IMR-90 (cell line): ENCODE measurements at regions not wholly inside any gene's neighbourhood (a gene's known extent, or its start where the extent isn't known, plus 50 kb on each side); places are given as distances from the start of the nearest gene placed in this dataset.

Experiments
- ATAC-seq: fragments of 200-7000 bp; cut with Tn5 transposase; 2 replicates; pipeline ENCODE4 v1.9.1; 2020; ENCODE audit warnings: low read depth, mild to moderate bottlenecking, moderate library complexity
- BruUV-seq: library from RNA; stranded (reverse); fragments of 400-500 nt; replicated peaks from 2 replicates; lab custom pipeline; 2021; lab: Mats Ljungman, UMichigan
- CTCF ChIA-PET: fragments of 300-600 bp; formaldehyde crosslinking; extraction: SDS; loops from one replicate; lab custom pipeline; 2021; ENCODE audit warnings: antibody characterized with exemption; lab: Yijun Ruan, JAX
- POLR2A ChIA-PET: fragments of 300-600 bp; sonication (Branson Sonifier 250); formaldehyde crosslinking; loops from one replicate; lab custom pipeline; 2022; ENCODE audit warnings: antibody characterized with exemption; ENCODE audit not compliant: unreplicated experiment; lab: Charles Lee
- DNase-seq: peaks from one replicate; pipeline ENCODE4 v3.0.0; 2013
- H2AFZ ChIP-seq: replicated peaks from 2 replicates; pipeline ENCODE3; 2013; ENCODE audit warnings: low read length, mild to moderate bottlenecking; ENCODE audit not compliant: poor library complexity
- H2AK5ac ChIP-seq: 2 replicates; pipeline ENCODE4 v1.6.1; 2013; ENCODE audit warnings: low read depth, low read length, inconsistent platforms
- H2AK9ac ChIP-seq: replicated peaks from 2 replicates; pipeline ENCODE3; 2013; ENCODE audit warnings: mild to moderate bottlenecking, low read depth, low read length, moderate library complexity; ENCODE audit not compliant: poor library complexity
- H2BK120ac ChIP-seq: 2 replicates; pipeline ENCODE4 v1.6.1; 2013; ENCODE audit warnings: low read depth, low read length, inconsistent platforms
- H2BK15ac ChIP-seq: 3 replicates; pipeline ENCODE4 v1.6.1; 2013; ENCODE audit warnings: low read depth, low read length, inconsistent platforms
- H2BK20ac ChIP-seq: 2 replicates; pipeline ENCODE4 v1.6.1; 2013; ENCODE audit warnings: low read depth, mild to moderate bottlenecking, inconsistent platforms, low read length, moderate library complexity
- H2BK5ac ChIP-seq: 2 replicates; pipeline ENCODE4 v1.6.1; 2013; ENCODE audit warnings: mild to moderate bottlenecking, low read depth, low read length, inconsistent platforms; ENCODE audit not compliant: poor library complexity, severe bottlenecking
- H3K14ac ChIP-seq: replicated peaks from 2 replicates; pipeline ENCODE4 v1.6.1; 2013; ENCODE audit warnings: low read depth, low read length, inconsistent platforms
- H3K18ac ChIP-seq: 2 replicates; pipeline ENCODE4 v1.6.1; 2013; ENCODE audit warnings: low read depth, low read length, control low read depth
- H3K23ac ChIP-seq: 2 replicates; pipeline ENCODE4 v1.6.1; 2013; ENCODE audit warnings: low read depth, low read length, inconsistent platforms
- H3K27ac ChIP-seq: 2 replicates; pipeline ENCODE4 v1.5.1; 2013; ENCODE audit warnings: mild to moderate bottlenecking, control low read depth, low read length; ENCODE audit not compliant: insufficient read depth
- H3K27me3 ChIP-seq: 2 replicates; pipeline ENCODE4 v1.6.1; 2013; ENCODE audit warnings: low read length; ENCODE audit not compliant: control insufficient read depth, insufficient read depth
- H3K36me3 ChIP-seq: 2 replicates; pipeline ENCODE4 v1.6.1; 2013; ENCODE audit warnings: low read length, mixed read lengths; ENCODE audit not compliant: control insufficient read depth, insufficient read depth
- H3K4ac ChIP-seq: 2 replicates; pipeline ENCODE4 v1.6.1; 2013; ENCODE audit warnings: low read depth, low read length, inconsistent platforms
- H3K4me1 ChIP-seq: 2 replicates; pipeline ENCODE4 v1.6.1; 2013; ENCODE audit warnings: low read length, mixed read lengths; ENCODE audit not compliant: control insufficient read depth, insufficient read depth
- H3K4me2 ChIP-seq: 2 replicates; pipeline ENCODE4 v1.6.1; 2013; ENCODE audit warnings: low read depth, mild to moderate bottlenecking, control low read depth, low read length, moderate library complexity
- H3K4me3 ChIP-seq: 2 replicates; pipeline ENCODE4 v1.5.1; 2013; ENCODE audit warnings: low read depth, mild to moderate bottlenecking, control low read depth, low read length, moderate library complexity; ENCODE audit not compliant: insufficient read depth
- H3K56ac ChIP-seq: 2 replicates; pipeline ENCODE4 v1.6.1; 2013; ENCODE audit warnings: low read length, inconsistent platforms; ENCODE audit not compliant: insufficient read depth; ENCODE audit errors: extremely low read depth
- H3K79me1 ChIP-seq, 2 experiments: 2 replicates each; pipeline ENCODE4 v1.6.1; 2013; ENCODE audit warnings: low read length in 2 of 2, inconsistent platforms in 1 of 2, low read depth in 1 of 2
- H3K9ac ChIP-seq: 2 replicates; pipeline ENCODE4 v1.6.1; 2013; ENCODE audit warnings: low read depth, low read length, control low read depth
- H3K9me1 ChIP-seq: 2 replicates; pipeline ENCODE4 v1.6.1; 2013; ENCODE audit warnings: low read length, inconsistent platforms; ENCODE audit not compliant: insufficient read depth
- H3K9me3 ChIP-seq: 2 replicates; pipeline ENCODE4 v1.6.1; 2013; ENCODE audit warnings: low read length; ENCODE audit not compliant: control insufficient read depth, insufficient read depth
- H4K20me1 ChIP-seq: 2 replicates; pipeline ENCODE4 v1.6.1; 2013; ENCODE audit warnings: low read length, inconsistent platforms; ENCODE audit not compliant: insufficient read depth
- H4K5ac ChIP-seq: 2 replicates; pipeline ENCODE4 v1.6.1; 2013; ENCODE audit warnings: mild to moderate bottlenecking, low read depth, low read length, control low read depth
- H4K8ac ChIP-seq, 2 experiments: 2 replicates each; pipeline ENCODE4 v1.6.1; 2013; ENCODE audit warnings: low read depth in 2 of 2, low read length in 2 of 2, control low read depth in 1 of 2, inconsistent platforms in 1 of 2
- H4K91ac ChIP-seq: 2 replicates; pipeline ENCODE4 v1.6.1; 2013; ENCODE audit warnings: low read depth, low read length, inconsistent platforms; ENCODE audit not compliant: insufficient read depth
- FOS ChIP-seq: fragments of 150-350 bp; IDR thresholded peaks from 2 replicates; pipeline ENCODE4 v1.6.1; 2016; ENCODE audit warnings: low read depth, low read length
- MAZ ChIP-seq: IDR thresholded peaks from 2 replicates; pipeline ENCODE4 v1.6.1; 2012; ENCODE audit warnings: low read depth, mild to moderate bottlenecking, low read length, improper control_type of control experiment, moderate library complexity, borderline replicate concordance
- RAD21 ChIP-seq: IDR thresholded peaks from 2 replicates; pipeline ENCODE4 v1.6.1; 2012; ENCODE audit warnings: low read length, improper control_type of control experiment
- WGBS, 2 experiments: methylation state at CpG; one replicate each; pipeline versions ENCODE4 v1.1.5 to v1.1.7; 2013; ENCODE audit warnings: missing lambda C conversion rate in 2 of 2; ENCODE audit not compliant: insufficient read length in 1 of 2; ENCODE audit errors: extremely low coverage in 2 of 2; 5-methylcytosine and 5-hydroxymethylcytosine counted together
- dilution Hi-C: fragments of 300-500 bp; cut with HindIII; formaldehyde crosslinking; loops from one replicate; pipeline ENCODE4 v1.14.3; 2018; ENCODE audit warnings: low sequenced_read_pairs; ENCODE audit not compliant: unreplicated experiment
- in situ Hi-C: fragments of 300-500 bp; cut with MboI; formaldehyde crosslinking; loops from 3 replicates; pipeline ENCODE4 v1.14.3; 2019; ENCODE audit warnings: low sequenced_read_pairs, inconsistent platforms, mixed read lengths
- intact Hi-C: fragments of 100-400 bp; cut with micrococcal nuclease; formaldehyde crosslinking; loops from 2 replicates; pipeline ENCODE4 v1.10.0; 2022
- TF ChIP-seq, protein P1 (sequence below): fragments of 150-350 bp; IDR thresholded peaks from 2 replicates; pipeline ENCODE4 v1.6.1; 2016; ENCODE audit warnings: low read depth, mild to moderate bottlenecking, low read length, moderate library complexity, borderline replicate concordance

DNA sequence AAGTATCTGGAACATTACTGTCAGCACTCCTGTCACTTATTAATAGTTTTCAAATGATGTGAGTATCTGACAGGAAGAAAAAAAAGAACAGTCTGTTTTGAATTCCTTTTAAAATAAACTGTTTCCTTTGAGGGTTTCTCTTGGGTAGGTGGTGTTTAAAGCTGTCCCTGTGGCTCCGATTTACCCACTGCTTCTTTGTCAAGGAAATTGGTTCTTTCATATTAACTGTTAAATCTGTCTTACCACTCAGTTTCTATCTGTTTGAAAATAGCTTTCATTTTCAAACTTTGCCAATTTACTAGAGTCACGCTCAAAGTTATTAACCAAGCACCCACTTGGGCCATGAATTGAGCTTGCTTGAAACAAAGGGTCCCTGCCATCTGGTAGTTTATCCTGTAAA is 614.6 kb upstream of the NXPH2 start:
- no peak overlapping the region for H3K9ac ChIP-seq
- intact Hi-C loops = no loop called here
- H3K23ac ChIP-seq = no peak overlapping the region
- H3K14ac ChIP-seq = no peak overlapping the region
- H4K5ac ChIP-seq = no peak overlapping the region
- no peaks in the 10 kb centered on the region for H4K20me1 ChIP-seq
- H3K9me3 ChIP-seq = no peaks in the 10 kb centered on the region; the same call in 1 of the 2 replicates
- no peak overlapping the region for H3K4me3 ChIP-seq
- no TSS peak for BruUV-seq
- H3K27me3 ChIP-seq = no peaks in the 10 kb centered on the region
- no peak overlapping the region for H4K91ac ChIP-seq
- H2BK15ac ChIP-seq = no peak overlapping the region
- H2AK5ac ChIP-seq = no peak overlapping the region
- H3K79me1 ChIP-seq = no peaks in the 10 kb centered on the region
- H4K8ac ChIP-seq = no peak overlapping the region
- DNase-seq = no peak
- no peak overlapping the region for H2BK5ac ChIP-seq
- no peak overlapping the region for H3K4ac ChIP-seq
- in situ Hi-C loops = no loop called here
- no peaks in the 10 kb centered on the region for H3K9me1 ChIP-seq
- no peaks in the 10 kb centered on the region for H3K36me3 ChIP-seq
- H2AFZ ChIP-seq = no peak overlapping the region
- H3K4me2 ChIP-seq = no peak overlapping the region
- H2BK120ac ChIP-seq = no peak overlapping the region
- H3K56ac ChIP-seq = no peak overlapping the region
- no peak overlapping the region for H2BK20ac ChIP-seq
- TF ChIP-seq FOS = no peak
- TF ChIP-seq, protein P1, sequence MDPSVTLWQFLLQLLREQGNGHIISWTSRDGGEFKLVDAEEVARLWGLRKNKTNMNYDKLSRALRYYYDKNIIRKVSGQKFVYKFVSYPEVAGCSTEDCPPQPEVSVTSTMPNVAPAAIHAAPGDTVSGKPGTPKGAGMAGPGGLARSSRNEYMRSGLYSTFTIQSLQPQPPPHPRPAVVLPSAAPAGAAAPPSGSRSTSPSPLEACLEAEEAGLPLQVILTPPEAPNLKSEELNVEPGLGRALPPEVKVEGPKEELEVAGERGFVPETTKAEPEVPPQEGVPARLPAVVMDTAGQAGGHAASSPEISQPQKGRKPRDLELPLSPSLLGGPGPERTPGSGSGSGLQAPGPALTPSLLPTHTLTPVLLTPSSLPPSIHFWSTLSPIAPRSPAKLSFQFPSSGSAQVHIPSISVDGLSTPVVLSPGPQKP = no peak
- TF ChIP-seq RAD21 = no peak
- no peak for TF ChIP-seq MAZ
- no peaks in the 10 kb centered on the region for H3K4me1 ChIP-seq
- ChIA-PET CTCF (no interaction called here), POLR2A (no interaction called here)
- dilution Hi-C loops = no loop called here
- no peak overlapping the region for H2AK9ac ChIP-seq
- H3K18ac ChIP-seq = no peak overlapping the region
- no peak for ATAC-seq
- H3K27ac ChIP-seq = no peak overlapping the region
- no CpG with 5 or more reads among the region's 2 CpGs for WGBS, 2 experiments
